ENCODE measurements at regions not wholly inside any gene's neighbourhood (a gene's known extent, or its start where the extent isn't known, plus 50 kb on each side); places are given as distances from the start of the nearest gene placed in this dataset.

- no peak for TF ChIP-seq CTCF (IDR thresholded peaks at IDR 0.05)
- TF ChIP-seq POLR2A (IDR thresholded peaks at IDR 0.05), result no peak
- no peak for TF ChIP-seq EP300 (IDR thresholded peaks at IDR 0.05)
Observed at GRCh38 chr1:83776913-83777757, 221.8 kb downstream of the TTLL7 start.

Data from stomach (tissue), 4 donors.